ENCODE measurements at regions not wholly inside any gene's neighbourhood (a gene's known extent, or its start where the extent isn't known, plus 50 kb on each side); places are given as distances from the start of the nearest gene placed in this dataset.

DNA sequence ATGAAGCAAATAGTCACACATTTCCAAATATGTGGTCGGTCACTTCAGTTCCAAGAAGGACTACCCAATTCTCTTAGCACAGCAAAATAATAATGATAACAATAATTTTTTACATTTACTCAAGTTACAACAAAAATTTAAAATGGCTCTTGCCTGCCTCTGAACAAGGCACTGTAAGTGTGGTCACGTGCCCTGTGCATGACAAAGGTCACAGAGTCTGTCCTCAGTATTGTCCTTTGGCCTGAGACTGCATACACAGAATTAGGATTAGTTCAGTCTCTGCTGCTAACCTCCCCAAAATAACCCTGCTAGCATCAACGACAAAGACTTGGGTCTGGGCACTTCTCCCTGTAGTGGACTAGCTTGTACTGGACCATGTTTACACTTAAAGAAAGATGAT lies 297.1 kb upstream of the DUSP10 start:
- DNase-seq (ENCODE audit: low spot score): no peak

DNA sequence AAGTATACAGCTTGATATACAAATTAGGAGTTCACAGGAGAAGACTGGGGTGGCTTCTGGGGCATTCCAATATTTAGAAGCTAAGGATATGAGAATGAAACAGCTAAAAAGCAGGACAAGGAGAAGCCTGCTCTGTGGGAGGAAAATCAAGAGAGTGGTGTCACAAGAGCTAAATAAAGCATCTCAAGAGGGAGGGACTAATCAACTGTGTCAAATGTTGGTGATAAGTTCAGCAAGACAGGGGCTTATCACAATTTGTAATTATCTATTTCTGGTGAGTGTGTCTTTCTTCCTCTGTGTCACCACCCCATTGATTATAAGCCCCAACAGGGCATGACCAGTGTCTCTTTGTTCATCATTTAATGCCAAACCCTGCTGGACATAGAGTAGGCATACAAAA lies 295.8 kb upstream of the DUSP10 start:
- no peak for DNase-seq (ENCODE audit: low spot score)

DNA sequence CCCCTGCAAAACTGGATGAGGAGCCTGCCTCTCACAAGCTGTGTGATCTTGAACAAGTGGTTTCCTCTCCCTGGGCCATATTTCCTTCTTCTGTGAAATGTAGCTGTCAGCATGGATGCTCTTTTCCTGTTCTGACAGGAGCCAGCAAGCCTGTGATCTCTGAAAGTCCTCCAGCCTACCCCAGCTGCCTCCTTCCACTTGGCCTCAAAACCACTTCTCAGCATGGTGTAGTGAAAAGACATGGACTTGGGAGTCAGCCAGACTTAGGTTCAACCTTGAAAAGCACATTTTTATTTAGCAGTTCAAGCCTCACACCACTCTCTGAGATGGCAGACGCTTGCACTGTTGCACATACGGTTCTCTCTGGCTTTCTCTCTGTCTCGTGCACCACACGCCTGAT lies 292.9 kb upstream of the DUSP10 start:
- DNase-seq (ENCODE audit: low spot score): no peak

DNA sequence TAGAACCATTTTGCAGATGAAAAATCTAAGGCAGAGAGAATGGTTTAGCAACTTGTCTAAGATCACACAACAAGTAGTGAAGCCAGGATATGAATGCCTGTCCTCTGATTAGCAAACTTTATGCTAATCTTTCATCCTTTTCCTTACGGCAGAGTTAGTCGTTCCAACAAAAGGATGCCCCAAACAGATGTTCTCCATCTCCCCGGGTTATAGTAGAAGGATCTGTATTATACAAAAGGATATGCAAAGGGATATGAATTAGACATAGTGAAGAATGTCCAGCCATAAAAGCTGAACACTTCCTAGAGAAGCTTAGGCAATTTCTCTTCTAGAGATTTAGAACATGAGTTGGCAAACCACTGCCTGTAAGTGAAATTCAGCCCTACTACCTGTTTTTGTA lies 291.6 kb upstream of the DUSP10 start:
- DNase-seq (ENCODE audit: low spot score): no peak

DNA sequence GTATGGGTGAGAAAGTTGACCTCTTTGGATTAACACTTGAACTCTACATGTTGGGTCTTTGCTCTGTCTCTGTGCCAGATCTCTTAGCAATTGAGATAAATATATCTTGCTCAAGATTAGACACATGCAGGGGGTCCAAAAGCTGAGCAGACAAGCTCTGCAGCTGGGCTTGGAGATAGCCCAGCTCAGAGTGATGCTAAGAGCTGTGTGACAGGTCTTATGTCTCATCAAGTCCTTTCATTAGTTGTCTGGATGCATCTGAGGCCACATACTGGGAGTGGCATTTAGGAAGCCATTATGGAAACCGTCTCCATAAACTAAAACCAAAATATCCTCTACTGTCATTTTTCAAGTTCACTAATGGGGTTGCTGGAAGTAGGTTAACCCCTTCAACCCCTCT lies 289.4 kb upstream of the DUSP10 start:
- DNase-seq (ENCODE audit: low spot score): no peak

DNA sequence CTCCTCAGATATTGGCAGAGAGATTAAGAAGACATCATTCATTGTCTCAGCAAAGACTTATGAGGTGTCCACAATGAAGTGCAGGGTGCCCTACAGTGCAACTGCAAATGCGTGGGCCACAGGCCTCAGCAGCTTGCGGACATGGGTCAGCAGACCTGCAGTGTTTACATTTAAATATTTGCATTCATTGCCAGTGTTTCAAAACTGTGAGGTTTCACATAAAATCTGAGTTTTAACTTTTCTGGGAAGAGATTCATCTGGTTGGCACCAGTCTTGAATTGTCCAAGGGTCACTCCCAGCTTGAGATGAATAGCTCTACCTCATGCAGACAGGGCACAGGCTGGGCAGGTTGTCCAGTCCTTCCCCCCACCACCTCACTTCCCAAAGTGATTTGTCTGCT lies 286.8 kb upstream of the DUSP10 start:
- DNase-seq (ENCODE audit: low spot score): no peak

DNA sequence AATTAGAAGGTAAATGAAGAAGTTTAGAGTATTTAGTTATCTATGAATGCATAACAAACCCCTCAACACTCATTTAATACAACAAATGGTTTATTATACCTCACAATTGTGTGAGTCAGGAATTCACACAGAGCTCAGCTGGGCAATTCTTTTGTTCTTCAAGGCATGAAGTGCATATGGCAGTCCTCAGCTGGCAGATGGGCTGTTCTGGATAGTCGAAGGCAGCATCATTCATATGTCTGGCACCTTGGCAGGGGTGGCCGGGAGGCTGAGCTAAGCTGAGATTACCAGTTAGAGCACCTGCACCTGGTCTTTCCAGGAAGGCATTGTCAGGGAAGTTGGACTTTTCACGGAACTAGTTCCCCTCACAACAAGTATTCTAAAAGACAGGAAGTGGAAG lies 286.2 kb upstream of the DUSP10 start:
- DNase-seq (ENCODE audit: low spot score): no peak

DNA sequence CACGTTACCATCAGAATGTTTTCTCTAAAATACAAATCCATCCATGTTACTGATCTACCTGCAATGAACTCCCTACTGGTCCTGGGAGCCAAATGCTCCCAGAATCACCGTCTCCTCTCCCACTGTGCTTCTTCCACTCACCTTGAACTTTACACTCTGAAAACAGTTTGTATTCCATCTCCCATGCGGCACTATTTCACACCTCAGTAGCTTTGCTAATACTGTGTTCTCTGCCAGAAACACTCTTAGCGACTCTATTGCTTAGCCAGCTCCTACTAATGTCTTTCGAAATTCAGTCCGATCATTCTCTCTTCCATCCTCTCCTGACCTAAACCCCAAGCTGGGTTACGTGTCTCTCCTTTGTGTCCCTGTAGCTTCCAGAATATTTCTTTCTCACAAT lies 284.4 kb upstream of the DUSP10 start:
- no peak for DNase-seq (ENCODE audit: low spot score)

DNA sequence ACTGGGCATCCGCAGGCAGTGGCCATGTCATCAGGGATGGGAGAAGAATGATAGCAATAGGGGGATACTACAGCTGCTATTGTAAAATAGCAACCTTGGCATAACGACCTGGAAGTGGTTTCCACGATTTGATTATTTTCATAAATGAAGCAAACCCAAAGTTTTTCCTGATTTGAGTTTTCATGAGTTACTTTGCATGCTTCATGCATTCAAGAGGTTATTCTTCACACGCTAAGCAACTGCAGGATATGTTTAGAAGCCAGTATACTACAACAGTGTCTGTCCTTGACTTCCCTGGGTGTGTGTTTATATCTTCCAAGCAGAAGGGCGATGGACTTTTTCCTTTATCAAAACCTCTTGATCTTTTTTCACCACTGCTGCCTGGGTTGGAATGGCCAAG lies 281.1 kb upstream of the DUSP10 start:
- no peak for DNase-seq (ENCODE audit: low spot score)

DNA sequence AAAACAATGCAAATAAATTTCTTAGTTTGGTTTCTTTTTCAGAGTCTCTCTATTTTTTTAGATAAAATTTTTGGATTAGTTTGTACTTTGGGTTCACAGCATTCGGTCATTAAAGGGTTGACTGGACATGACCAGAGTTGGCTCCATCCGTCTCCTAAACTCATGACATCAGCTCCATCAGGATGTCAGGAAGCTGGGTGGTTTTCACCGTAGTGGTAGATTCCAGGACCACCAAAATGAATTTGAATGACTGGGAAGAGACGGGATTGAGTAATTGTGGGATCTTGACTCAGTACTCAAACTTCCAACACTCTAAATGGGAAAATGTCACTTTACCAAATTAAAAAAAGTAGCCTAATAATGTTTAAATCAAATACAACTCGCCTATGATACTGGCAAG lies 279.2 kb upstream of the DUSP10 start:
- no peak for DNase-seq (ENCODE audit: low spot score)

DNA sequence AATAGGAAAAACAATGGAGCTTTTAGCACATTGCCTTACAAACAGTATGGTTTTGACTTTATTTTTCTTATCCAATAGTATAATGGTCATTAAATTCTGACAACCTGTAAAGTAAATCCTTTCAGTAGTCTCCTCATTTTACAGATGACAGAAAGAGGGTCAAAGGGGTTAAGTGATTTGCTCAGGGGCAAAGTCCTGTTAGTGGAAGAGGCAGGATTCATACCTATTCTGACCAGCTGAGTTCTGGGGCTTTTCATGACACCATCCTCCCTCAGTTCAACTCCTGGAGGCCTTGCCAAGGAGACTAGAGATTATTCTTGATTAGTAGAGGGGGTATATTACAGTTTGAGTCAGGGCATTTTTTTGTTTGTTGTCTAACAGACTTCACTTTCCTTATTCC lies 278.7 kb upstream of the DUSP10 start:
- DNase-seq (ENCODE audit: low spot score): no peak

DNA sequence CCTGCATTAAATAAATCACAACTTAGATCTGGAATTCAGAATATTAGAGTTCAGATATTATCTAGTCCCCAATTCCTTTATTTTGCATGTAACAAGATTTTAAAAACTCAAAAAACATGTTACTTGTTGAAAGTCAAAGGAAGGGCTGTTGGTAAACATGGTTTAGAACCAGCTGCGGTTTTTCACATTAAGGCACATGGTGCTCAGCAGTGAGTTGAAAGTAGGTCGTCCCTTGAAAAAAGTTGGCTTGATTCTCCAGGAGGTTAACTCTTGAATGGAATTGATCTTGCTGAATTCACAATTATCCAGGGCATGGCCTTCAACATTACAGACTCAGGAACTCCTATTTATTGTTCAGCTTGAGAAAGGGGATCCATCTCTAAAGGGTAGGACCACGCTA lies 277.1 kb upstream of the DUSP10 start:
- no peak for DNase-seq (ENCODE audit: low spot score)

DNA sequence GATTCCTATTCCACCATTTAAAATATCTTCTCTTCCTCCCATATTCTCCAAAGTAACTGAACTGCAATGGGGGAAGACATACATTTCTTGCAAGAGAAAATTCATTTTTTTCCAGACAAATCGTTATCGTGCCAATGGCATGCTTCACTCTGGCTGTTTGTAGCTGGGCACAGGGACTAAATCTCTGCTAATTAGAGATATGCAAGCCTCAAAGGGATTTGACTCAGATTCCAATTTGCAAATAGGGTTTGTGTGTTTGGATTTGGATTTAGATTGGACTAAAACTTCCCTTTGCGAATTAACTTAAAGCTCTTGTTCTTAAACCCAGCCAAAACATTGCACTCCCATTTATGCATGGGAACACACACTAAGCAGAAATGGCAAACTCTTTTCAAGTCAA lies 276.2 kb upstream of the DUSP10 start:
- DNase-seq (ENCODE audit: low spot score): no peak

DNA sequence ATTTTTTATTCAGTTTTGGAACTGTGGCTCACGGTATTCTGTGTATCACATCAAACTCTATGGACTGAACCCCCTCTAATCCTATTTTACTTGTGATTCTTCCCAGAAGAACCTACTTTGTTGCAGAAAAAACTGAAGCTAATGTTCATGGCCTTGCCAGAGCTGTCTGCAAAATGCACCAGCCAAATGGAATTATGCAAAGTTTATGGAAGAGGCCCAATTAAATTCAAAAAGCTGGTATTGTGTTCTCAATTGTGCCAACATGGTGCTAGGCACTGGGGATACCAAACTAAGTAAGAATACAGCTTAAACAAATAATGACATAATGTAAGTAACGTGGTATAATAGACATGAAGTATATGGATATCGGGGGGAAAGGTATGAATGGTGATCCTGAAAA lies 273.8 kb upstream of the DUSP10 start:
- DNase-seq (ENCODE audit: low spot score): no peak

DNA sequence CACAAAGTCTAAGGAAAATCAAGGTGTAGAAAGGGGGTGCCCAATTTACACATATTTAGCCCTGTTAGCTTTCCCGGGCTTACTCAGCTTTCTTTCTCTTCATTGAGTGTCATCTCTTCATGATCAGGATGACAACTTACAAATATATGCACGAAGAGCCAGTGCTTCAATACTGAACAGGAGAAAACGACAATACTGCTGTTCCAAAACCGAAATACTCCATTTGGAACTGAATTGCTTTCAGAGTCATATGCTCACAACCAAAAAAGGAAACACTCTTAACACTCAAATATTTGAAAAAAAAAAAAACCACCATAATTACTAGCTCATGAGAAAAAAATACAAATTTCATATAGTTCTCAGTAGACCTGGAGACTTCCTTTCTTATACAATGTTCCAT lies 272.1 kb upstream of the DUSP10 start:
- DNase-seq (ENCODE audit: low spot score): no peak

DNA sequence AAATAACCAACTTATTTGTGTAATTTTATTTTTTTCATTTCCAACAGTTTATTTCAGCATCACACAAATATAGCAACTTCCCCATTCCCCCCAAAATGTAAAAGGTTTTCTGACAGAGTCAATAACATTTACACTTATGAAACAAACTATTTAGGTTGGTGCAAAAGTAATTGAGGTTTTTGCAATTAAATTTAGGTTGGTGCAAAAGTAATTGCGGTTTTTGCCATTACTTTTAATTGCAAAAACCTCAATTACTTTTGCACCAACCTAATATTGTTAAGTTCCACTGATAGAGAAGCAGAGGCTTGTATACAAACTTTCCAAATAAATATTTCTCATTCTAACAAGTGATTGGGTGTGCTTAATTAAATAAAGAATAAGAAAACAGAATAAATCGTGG lies 270.9 kb upstream of the DUSP10 start:
- no peak for DNase-seq (ENCODE audit: low spot score)

DNA sequence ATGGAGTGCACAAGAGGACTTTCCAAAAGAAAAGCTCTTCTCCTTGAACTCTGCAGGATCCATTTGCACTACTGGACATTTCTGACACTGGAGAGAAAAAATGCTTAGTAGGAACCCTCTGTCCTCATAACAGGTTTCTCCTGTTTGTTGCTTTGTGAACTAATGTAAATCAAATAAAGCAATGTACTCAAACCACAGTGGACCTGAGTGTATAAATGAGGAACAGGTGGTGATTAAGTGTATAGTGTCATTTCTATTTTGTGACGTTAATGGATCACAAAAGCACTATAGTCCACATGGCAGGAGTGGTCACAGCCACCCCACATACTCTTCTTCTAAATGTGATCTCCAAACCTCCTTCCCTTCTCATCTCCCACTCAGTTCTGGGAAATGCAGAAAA lies 268.4 kb upstream of the DUSP10 start:
- DNase-seq (ENCODE audit: low spot score): no peak

DNA sequence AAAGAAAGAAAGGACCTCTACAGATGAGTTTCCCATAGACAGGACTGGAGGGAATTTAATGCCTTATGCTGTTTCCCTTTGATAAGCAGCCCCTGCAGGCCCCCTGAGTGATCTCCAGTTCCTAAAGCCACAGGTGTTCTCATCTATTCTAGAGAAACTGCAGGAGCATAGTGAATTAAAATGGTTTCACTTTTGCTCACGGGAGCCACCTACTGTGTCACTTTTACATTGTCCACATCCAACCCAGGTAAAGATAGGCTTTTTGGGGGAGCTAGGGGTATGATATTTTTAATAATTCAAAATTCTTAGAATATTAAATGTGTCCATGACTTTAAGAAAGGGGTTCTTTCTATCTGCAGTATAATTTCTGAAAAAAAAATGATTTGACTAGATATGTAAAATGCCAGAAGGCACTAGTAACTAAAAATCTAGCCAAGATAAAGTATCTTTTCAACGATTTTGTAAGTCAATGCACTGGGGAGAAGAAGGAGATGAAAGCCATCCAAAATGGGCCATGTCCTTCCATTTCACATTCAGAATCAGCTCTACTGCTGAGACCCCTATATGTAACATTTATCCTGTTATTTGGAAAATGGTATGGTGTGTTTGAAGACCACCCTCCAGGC lies 267.3 kb upstream of the DUSP10 start:
- DNase-seq (ENCODE audit: low spot score): no peak

DNA sequence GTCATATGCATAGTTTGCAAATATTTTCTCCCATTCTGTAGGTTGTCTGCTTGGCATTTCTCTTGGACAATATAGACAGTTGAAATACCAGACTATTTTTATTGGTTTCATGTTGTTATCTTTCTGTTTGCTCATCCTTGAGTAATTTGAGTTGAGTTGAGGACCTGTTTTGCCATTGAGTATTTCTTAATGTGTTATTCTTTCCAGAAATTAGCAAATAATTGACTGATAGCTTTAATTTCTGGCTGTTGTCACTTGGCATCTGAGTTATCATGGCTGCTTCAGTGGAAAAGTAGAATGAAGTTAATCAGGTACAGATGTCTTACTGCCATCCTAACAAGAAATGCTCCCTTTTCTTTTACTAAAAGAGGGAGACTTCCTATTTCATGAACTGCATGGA lies 264.8 kb upstream of the DUSP10 start:
- no peak for DNase-seq (ENCODE audit: low spot score)

DNA sequence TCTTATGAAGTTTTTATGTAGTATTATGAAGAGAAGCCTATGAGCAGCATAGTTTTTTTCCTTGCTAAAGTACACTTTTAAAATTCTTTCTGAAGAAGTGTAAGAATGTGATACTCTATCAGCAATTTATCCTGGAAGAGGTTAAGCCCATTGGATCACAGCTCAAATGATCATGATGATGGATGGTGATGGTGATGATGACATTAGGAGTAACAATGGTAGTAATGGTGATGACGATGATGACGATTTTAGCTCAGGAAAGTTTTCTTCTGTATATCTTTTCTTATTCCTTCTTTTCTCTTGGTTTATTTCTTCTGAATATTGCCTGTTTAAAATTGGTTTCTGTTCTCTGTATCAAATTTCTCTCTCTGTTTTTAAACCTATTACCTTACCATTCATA lies 262.9 kb upstream of the DUSP10 start:
- DNase-seq (ENCODE audit: low spot score): no peak

DNA sequence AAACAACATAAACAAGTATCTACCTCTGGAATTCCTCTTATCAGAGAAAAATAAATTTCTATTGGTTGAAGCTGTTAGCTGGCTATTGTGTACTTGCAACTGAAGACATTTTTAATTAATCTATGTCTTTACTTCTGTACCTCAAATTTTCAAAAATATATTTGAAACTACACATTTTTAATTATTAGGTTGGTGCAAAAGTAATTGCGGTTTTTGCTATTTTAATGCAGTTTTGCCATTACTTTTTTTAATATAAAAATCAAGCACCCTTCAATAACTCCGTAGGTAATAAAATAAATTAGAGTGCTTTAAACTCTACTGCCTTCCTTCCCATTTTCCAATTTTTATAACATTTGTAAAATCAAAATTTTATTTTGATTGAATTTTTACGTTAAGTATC lies 262.1 kb upstream of the DUSP10 start:
- DNase-seq (ENCODE audit: low spot score): no peak

DNA sequence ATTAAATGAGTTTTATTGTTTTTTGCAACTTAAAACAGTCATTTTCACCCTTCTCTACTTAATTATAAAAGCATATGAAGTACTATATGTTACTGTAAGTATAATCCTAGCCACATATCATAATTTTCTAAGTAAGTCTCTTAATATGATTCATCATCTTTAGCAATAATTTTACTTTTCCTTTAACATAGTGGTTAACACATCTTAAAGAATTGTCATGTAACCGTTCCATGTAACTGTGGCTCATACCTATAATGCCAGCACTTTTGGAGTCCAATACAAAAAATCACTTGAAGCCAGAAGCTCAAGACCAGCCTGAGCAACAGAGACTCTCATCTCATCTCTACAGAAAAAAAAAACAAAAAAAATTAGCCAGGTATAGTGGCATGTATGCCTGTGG lies 260.6 kb upstream of the DUSP10 start:
- DNase-seq (ENCODE audit: low spot score): no peak

DNA sequence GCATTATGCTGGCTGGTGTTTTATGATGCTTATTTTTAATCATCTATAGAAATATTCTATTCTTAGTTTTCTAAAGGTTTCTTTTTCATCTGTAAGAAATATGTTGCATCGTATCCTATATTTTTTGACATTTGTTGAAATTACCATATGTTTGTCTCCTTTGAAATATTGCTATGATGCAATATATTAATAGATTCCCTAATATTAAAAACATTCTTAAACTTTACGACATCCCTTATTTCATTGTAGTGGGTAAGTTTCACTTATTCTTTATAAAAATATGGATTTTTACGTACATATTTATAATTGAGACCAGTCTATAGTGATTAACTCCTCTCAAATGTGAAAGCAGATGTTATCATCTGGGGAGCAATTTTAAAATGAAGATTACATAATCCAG lies 258.2 kb upstream of the DUSP10 start:
- DNase-seq (ENCODE audit: low spot score): no peak

DNA sequence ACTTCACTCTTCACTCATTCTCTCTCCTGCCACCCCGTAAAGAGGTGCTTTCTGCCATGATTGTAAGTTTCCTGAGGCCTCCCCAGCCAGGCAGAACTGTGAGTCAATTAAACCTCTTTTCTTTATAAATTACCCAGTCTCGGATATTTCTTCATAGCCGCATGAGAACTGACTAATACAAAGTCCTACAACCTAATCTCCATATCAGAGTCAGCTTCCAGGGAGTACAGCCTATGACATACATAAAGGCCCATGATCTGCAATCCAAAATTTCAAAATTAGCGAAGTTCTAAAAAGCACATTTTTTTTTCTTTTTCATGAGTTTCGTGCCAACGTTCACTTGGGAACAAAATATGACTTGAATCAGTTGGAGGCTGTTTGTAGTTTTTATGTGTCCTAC lies 256.9 kb upstream of the DUSP10 start:
- no peak for DNase-seq (ENCODE audit: low spot score)

DNA sequence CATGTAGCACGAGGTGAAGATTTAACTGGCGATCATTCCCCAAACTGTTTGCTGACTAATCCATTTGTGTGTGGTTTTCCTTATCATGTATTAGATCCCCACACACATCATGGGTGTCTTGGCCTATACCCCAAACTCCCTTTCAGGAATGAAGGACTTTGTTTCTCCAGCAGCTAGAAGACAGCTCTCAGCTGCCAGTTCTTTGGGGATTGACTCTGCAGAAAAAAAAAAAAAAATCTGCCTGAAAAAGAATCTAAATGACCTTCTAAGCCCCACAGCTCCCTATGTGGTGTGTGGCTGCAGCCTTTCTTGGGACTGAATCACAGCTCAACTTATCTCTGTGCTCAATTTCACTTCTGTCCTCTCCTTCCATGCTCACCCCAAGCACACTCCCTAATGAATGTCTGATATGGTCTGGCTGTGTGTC lies 256.3 kb upstream of the DUSP10 start:
- DNase-seq (ENCODE audit: low spot score): no peak

All from hematopoietic multipotent progenitor cell treated with erythropoietin and hydrocortisone succinate and interleukin-3 and kit ligand, for 17 days (in vitro differentiated cells).